GM19351 (cell line): ENCODE measurements at regions not wholly inside any gene's neighbourhood (a gene's known extent, or its start where the extent isn't known, plus 50 kb on each side); places are given as distances from the start of the nearest gene placed in this dataset.
"Not testable (repeated sequence)": the region's sequence is repeated elsewhere in the genome, so short reads cannot be mapped to it uniquely, and the experiment has no call there.

ENCODE experiments used
- ATAC-seq: cut with Tn5 transposase; IDR thresholded peaks from one replicate; pipeline ENCODE4 v1.9.1; 2021; ENCODE audit warnings: mild to moderate bottlenecking, moderate library complexity; ENCODE audit not compliant: unreplicated experiment

DNA sequence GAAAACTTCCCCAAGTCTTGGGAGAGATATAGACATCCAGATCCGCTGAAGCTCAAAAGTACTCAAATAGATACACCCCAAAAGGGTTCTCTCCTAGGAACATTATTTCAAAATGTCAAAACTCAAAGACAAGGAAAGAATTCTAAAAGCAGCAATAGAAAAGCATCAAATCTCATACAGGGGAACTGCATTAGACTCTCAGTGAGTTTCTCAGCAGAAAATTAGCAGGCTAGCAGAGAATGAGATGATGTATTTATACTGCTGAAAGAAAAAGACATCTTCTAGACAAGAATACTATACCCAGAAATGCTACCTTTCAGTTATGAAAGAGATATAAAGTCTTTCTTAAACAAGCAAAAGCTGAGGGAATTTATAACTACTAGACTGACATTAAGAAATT is 75.5 kb upstream of the RIMS1 start:
- ATAC-seq = no peak

GRCh38 chr6:71822625-71823024 is 63.7 kb upstream of the RIMS1 start:
- ATAC-seq = no peak

GRCh38 chr6:71832110-71832764 is 54.1 kb upstream of the RIMS1 start:
- not testable (repeated sequence) for ATAC-seq
